SU-DHL-6 (cell line): ENCODE measurements at regions not wholly inside any gene's neighbourhood (a gene's known extent, or its start where the extent isn't known, plus 50 kb on each side); places are given as distances from the start of the nearest gene placed in this dataset.

Experiments used
- H2AFZ ChIP-seq: fragments of 200-600 bp; sonication (generic); 2 replicates; pipeline ENCODE4 v1.6.1; 2014; ENCODE audit warnings: low read depth, mild to moderate bottlenecking, moderate library complexity, mixed read lengths, antibody characterized with exemption, low read length; ENCODE audit not compliant: severe bottlenecking
- H3F3A ChIP-seq: fragments of 200-600 bp; shearing (Covaris generic); 2 replicates; pipeline ENCODE4 v1.6.0; 2016; ENCODE audit warnings: antibody characterized with exemption, mild to moderate bottlenecking; ENCODE audit not compliant: insufficient read depth
- H3K27ac ChIP-seq: fragments of 200-600 bp; sonication (generic); 2 replicates; pipeline ENCODE4 v1.5.1; 2016; ENCODE audit warnings: low read depth, mild to moderate bottlenecking, low read length, moderate library complexity, mixed read lengths
- H3K27me3 ChIP-seq: fragments of 200-600 bp; sonication (generic), shearing (Covaris generic); 2 replicates; pipeline ENCODE4 v1.6.0; 2014; ENCODE audit warnings: mild to moderate bottlenecking, low read length
- H3K36me3 ChIP-seq: fragments of 200-600 bp; sonication (generic); 2 replicates; pipeline ENCODE4 v1.6.1; 2014; ENCODE audit warnings: mild to moderate bottlenecking, low read length, mixed read lengths
- H3K4me2 ChIP-seq: fragments of 300-600, 200-600 bp; shearing (Covaris generic), sonication (generic); 2 replicates; pipeline ENCODE4 v1.6.0; 2014; ENCODE audit warnings: low read length, low read depth, mild to moderate bottlenecking; ENCODE audit not compliant: poor library complexity, severe bottlenecking
- H3K4me3 ChIP-seq: fragments of 200-600 bp; sonication (generic); 2 replicates; pipeline ENCODE4 v1.5.1; 2014; ENCODE audit warnings: antibody characterized with exemption, low read length, mild to moderate bottlenecking, mixed read lengths; ENCODE audit not compliant: insufficient read depth, poor library complexity, severe bottlenecking
- H3K79me2 ChIP-seq: fragments of 200-600 bp; sonication (generic); 2 replicates; pipeline ENCODE4 v1.6.1; 2014; ENCODE audit warnings: mild to moderate bottlenecking, low read length, moderate library complexity; ENCODE audit not compliant: insufficient read depth
- H3K9ac ChIP-seq: fragments of 200-600 bp; sonication (generic); 2 replicates; pipeline ENCODE4 v1.7.0; 2014; ENCODE audit warnings: mild to moderate bottlenecking, low read length
- H3K9me2 ChIP-seq: fragments of 200-600 bp; sonication (generic); replicated peaks from 2 replicates; pipeline ENCODE4 v1.6.1; 2014; ENCODE audit warnings: low read length; ENCODE audit not compliant: insufficient read depth
- H3K9me3 ChIP-seq: fragments of 200-600 bp; sonication (generic); 2 replicates; pipeline ENCODE4 v1.6.1; 2014; ENCODE audit warnings: low read length, mixed read lengths; ENCODE audit not compliant: insufficient read depth
- H4K20me1 ChIP-seq: fragments of 200-600 bp; sonication (generic); 2 replicates; pipeline ENCODE4 v1.6.1; 2014; ENCODE audit warnings: low read depth, mild to moderate bottlenecking, antibody characterized with exemption, low read length, moderate library complexity, mixed read lengths
- EZH2phosphoT487 ChIP-seq: fragments of 200-600 bp; sonication (generic), shearing (Covaris generic); conservative IDR thresholded peaks from 2 replicates; pipeline ENCODE4 v1.6.1; 2018; ENCODE audit warnings: mild to moderate bottlenecking, antibody characterized with exemption, low read length, moderate library complexity, mixed read lengths
- TF ChIP-seq, protein P1 (sequence below): fragments of 200-600 bp; sonication (generic); IDR thresholded peaks from one replicate; pipeline ENCODE4 v1.5.1; 2017; ENCODE audit warnings: antibody characterized with exemption, mild to moderate bottlenecking, low read length, moderate library complexity; ENCODE audit not compliant: insufficient read depth, poor library complexity, severe bottlenecking

DNA sequence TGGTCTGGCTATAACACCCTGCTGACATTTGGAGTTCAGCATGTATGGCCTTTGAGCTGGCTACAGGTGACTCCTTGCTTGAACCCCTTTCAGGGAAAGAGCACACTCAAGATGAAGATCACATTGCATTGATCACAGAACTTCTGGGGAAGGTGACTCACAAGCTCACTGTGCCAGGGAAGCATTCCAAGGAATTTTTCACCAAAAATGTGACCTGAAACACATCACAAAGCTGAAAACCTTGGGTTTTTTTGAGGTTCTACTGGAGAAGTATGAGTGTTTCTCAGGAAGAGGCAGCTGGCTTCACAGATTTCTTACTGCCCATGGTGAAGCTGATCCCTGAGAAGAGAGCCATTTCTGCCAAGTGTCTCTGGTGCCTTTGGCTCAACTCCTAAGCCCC lies 879.0 kb downstream of the CBLN2 start:
- H3K4me3 ChIP-seq, result no peak overlapping the region
- H3K27me3 ChIP-seq, result no peaks in the 10 kb centered on the region
- H2AFZ ChIP-seq, result no peak overlapping the region
- H3K27ac ChIP-seq, result no peak overlapping the region
- no peaks in the 10 kb centered on the region for H4K20me1 ChIP-seq
- H3K36me3 ChIP-seq, result no peaks in the 10 kb centered on the region
- H3K79me2 ChIP-seq, result no peaks in the 10 kb centered on the region
- H3K4me2 ChIP-seq, result no peak overlapping the region
- H3K9me3 ChIP-seq, result no peaks in the 10 kb centered on the region
- no peak overlapping the region for H3K9ac ChIP-seq
- no peaks in the 10 kb centered on the region for H3K9me2 ChIP-seq
- no peak for TF ChIP-seq EZH2phosphoT487
- TF ChIP-seq, protein P1, sequence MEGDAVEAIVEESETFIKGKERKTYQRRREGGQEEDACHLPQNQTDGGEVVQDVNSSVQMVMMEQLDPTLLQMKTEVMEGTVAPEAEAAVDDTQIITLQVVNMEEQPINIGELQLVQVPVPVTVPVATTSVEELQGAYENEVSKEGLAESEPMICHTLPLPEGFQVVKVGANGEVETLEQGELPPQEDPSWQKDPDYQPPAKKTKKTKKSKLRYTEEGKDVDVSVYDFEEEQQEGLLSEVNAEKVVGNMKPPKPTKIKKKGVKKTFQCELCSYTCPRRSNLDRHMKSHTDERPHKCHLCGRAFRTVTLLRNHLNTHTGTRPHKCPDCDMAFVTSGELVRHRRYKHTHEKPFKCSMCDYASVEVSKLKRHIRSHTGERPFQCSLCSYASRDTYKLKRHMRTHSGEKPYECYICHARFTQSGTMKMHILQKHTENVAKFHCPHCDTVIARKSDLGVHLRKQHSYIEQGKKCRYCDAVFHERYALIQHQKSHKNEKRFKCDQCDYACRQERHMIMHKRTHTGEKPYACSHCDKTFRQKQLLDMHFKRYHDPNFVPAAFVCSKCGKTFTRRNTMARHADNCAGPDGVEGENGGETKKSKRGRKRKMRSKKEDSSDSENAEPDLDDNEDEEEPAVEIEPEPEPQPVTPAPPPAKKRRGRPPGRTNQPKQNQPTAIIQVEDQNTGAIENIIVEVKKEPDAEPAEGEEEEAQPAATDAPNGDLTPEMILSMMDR, result no peak
- no peaks in the 10 kb centered on the region for H3F3A ChIP-seq

DNA sequence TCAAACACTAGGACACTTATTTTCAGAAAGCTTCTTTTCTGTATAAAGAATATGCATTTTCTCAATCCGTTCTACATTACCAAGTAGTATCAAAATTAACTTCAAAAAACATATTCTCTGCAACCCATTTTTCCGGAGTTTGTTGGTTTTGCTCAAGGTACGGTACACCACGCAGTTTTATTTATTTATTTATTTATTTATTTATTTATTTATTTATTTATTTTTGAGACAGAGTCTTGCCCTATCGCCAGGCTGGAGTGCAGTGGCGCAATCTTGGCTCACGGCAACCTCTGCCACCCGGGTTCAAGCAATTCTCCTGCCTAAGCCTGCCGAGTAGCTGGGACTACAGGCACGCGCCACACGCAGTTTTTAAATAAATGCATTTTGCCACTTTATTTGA lies 900.3 kb downstream of the CBLN2 start:
- no peaks in the 10 kb centered on the region for H4K20me1 ChIP-seq
- no peaks in the 10 kb centered on the region for H3K27me3 ChIP-seq
- H3K9me2 ChIP-seq, result no peaks in the 10 kb centered on the region
- no peaks in the 10 kb centered on the region; the same call in 1 of the 2 replicates for H3K9me3 ChIP-seq
- H2AFZ ChIP-seq, result no peak overlapping the region
- no peak overlapping the region for H3K4me3 ChIP-seq
- no peak overlapping the region for H3K9ac ChIP-seq
- TF ChIP-seq, protein P1, result no peak
- TF ChIP-seq EZH2phosphoT487, result no peak
- no peaks in the 10 kb centered on the region for H3K36me3 ChIP-seq
- H3K27ac ChIP-seq, result no peak overlapping the region
- H3K4me2 ChIP-seq, result no peak overlapping the region
- H3K79me2 ChIP-seq, result no peaks in the 10 kb centered on the region
- no peaks in the 10 kb centered on the region for H3F3A ChIP-seq

DNA sequence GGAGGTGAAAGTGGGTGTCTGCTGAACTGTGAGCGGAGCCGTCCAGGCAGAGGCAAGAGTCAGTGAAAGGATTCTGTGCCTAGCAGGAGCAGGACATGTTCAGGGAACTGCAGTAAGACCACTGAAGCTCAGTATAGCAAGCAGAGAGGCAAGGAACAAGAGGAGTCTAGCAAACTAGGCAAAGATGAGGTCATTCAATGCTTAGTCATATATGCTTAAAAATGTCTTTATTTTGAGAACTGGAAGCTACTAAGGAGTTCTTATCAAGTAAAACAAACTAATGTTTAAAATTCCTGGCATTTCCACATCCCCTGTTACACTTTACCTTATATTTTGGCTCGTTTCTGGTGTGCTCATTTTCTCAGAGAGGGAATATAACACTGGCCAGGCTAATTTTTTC lies 913.4 kb downstream of the CBLN2 start:
- no peaks in the 10 kb centered on the region for H3K9me3 ChIP-seq
- no peak overlapping the region for H3K9ac ChIP-seq
- H3K9me2 ChIP-seq, result no peaks in the 10 kb centered on the region
- H3K27me3 ChIP-seq, result no peaks in the 10 kb centered on the region
- H4K20me1 ChIP-seq, result no peaks in the 10 kb centered on the region
- H3K79me2 ChIP-seq, result no peaks in the 10 kb centered on the region
- H3K36me3 ChIP-seq, result no peaks in the 10 kb centered on the region
- H2AFZ ChIP-seq, result no peak overlapping the region
- H3K4me3 ChIP-seq, result no peak overlapping the region
- no peaks in the 10 kb centered on the region for H3F3A ChIP-seq
- H3K4me2 ChIP-seq, result no peak overlapping the region
- TF ChIP-seq EZH2phosphoT487, result no peak
- TF ChIP-seq, protein P1, result no peak
- H3K27ac ChIP-seq, result no peak overlapping the region
